Hematopoietic multipotent progenitor cell treated with erythropoietin and hydrocortisone succinate and interleukin-3 and kit ligand, for 8 days (in vitro differentiated cells): ENCODE measurements at regions not wholly inside any gene's neighbourhood (a gene's known extent, or its start where the extent isn't known, plus 50 kb on each side); places are given as distances from the start of the nearest gene placed in this dataset.
"Not testable (repeated sequence)": the region's sequence is repeated elsewhere in the genome, so short reads cannot be mapped to it uniquely, and the experiment has no call there.

Experiments
- DNase-seq: peaks from one replicate; pipeline ENCODE4 v3.0.0-alpha.2; 2015

DNA sequence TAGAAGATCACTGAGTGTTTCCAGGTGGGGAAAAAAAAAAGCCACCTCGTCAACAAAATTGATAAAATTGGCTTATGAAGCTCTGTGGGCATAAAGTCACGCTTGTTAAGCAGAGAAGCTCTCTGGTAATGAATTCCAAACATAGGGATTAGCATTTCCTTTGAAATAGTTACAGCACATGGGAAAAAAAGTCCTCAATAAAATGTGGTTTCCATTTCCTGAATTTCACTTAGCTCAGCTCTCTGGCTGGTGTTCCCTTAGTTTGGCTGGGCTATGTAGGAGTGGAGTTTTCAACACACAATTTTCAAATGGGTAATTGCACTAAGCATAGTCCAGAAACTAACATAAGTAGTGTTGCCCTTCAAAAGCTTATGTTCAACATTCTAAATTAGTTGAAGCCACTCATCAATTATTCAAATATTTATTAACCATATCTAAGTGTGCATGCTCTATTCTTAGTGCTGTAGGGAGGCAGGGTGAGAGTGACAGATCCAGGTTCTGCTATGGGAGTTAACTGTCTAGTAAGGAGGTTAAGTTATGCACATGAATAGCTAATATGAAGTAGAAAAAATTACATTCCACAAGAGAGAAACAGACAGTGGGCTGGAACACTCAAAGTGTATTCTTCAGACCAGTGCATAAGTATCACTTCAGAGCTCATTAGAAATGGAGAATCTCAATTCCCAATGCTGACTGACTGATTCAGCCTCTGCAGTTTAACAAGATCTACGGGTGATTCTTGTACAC, 445.7 kb downstream of the SMARCA1 start:
- no peak for DNase-seq

DNA sequence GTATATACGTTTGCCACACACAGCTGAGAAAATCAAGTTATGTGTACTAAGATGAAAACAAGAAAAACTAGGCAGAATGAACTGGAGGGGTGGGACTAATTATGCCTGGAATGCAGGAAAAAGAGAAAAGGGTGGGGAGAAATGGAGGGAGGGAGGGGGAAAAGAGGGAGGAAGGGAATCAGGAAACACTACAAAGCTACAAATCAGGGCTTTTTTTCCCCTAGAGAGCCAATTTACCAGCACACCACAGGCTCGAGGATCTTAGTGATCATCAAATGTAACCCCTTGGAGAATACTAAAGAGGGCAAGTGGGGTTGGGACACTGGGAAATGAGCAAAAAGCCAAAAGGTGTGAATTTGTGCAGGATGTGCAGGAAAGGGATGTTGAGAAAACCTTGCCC, 451.9 kb downstream of the SMARCA1 start:
- DNase-seq: no peak

DNA sequence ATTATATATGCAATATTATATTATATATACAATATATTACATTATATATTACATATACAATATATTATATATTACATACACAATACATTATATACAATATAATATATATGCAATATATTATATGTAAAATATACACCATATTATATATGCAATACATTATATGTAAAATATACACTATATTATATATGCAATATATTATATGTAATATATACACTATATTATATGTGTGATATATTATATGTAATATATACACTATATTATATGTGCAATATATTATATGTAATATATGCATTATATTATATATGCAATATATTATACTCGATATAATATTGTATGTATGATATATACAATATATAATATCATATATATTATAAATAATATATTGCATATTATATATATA, 457.4 kb downstream of the SMARCA1 start:
- DNase-seq: no peak

DNA sequence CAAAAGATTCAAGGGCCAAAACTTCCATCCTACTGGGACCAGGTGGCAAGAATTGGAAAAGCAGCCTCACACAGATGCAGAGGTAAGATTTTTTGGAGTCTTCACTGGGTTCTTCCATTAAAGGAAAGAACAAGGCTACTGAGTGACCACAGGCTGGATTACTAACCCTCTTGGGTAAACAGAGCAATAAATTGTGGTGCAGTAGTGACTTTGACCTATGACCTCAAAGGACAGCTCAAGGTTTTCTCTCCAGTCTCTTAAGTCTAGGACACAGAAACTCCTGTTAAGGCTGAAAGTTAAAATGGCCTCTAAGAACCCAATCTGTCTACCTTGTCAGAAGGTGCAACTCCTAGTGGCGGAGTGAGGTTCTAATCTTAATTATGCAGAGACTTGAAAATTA, 464.9 kb downstream of the SMARCA1 start:
- DNase-seq: no peak

DNA sequence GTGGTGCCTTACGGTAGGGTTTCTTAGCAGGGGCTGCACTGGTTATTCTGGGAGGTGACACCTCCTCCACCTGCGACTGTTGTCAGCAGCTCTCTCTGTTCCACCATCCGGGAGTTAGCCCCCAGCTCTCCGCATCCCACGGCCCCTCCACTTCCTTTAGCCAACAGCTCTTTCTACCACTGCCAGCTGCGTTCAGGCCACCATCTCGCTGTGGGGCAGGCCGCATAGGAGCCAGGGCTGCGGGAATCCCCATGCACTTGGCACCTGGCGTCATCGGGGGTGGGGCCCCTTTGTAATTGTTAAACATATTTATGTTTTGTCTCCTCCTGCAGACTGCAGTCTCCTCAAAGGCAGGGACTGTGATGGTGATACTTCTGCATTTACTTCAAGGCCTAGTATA, 480.2 kb downstream of the SMARCA1 start:
- DNase-seq: no peak

DNA sequence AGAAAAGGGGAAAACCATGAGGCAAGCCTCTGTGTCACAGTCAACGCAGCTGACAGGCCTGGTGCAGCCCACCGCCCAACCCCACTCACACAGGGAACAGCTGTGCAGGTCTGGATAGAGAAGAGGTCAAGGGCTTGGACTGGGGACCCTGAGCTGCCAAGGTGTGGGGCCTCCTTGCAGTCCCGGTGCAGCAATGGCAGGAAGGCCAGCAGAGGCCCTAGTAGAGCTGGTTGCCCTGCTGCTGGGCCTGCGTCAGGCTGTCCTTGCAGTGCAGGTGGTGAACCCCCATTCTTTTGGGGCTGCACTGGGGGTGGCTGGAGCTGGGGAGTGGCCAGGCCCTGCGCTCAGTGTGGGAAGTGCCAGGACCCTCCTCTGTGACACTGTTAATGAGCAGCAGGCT, 482.0 kb downstream of the SMARCA1 start:
- no peak for DNase-seq

DNA sequence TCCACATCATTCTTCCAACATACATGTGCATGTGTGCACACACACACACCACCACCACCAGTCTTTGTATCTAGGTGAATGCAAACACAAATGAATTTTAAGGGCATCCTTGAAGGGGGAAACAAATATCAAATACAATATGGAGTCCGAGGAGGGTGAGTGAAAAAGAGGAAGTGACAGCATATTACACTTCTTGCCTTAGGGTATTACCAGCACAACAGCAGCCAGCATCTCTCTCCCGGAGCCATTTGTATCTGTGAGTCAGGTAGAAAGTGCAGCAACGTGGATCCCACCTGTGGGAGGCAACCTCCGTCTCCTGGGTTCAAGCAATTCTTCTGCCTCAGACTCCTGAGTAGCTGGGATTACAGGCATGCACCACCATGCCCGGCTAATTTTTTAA, 483.2 kb downstream of the SMARCA1 start:
- DNase-seq: no peak

DNA sequence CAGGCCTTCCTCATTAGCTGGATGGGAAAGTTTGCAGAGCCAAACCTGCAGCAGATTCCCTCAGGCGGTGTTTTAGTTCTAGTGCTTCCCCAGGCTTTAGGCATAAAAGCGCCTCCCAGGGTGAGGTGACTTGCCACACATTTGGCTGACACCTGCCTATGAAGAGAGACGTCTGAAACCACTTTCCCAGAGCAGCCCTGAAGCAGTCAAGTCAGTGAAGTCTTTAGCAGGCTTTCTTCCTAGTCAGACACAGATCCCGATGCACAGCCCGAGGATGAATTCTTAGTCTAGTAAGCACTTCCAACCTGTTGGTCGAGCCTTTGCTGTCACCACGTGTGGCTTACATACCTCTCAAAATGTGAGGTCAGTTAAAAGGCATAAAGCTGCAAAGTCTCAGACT, 484.1 kb downstream of the SMARCA1 start:
- DNase-seq: no peak

DNA sequence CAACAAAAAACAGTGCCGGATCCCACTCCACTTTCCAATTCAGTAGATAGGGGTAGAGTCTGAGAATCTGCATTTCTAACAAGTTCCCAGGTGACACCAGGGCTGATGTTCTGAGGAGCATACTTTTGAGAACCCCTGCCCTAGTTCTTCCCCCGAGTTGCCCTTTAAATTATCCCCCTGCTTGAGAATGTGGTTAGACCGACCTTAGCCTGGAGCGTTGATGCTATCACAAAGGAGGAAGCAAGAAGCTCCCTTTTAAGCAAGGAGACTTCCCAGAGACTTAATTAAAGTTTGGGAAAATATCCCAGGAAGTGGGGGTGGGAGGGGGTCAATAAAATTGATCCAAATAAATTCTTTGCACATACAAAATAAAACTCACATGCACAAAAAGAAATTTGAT, 485.9 kb downstream of the SMARCA1 start:
- no peak for DNase-seq

DNA sequence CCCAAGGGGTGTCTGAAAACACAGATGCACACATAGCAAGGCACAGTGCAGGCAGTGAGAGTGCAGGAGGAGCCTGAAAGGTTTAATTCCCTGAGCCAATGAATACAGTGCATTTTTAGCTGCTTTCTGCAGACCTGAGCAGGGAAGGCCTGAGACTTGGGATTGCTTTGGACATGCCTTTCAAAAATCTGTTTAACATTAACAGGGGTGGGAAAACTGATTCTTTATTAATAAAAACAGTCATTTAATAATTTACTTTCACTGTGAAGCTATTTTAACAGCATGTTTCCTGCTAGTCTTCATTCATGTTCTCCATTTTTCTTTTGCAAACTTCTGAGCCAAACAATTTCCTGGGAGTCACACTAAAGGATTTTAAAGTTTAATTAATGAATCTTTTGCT, 488.1 kb downstream of the SMARCA1 start:
- no peak for DNase-seq

DNA sequence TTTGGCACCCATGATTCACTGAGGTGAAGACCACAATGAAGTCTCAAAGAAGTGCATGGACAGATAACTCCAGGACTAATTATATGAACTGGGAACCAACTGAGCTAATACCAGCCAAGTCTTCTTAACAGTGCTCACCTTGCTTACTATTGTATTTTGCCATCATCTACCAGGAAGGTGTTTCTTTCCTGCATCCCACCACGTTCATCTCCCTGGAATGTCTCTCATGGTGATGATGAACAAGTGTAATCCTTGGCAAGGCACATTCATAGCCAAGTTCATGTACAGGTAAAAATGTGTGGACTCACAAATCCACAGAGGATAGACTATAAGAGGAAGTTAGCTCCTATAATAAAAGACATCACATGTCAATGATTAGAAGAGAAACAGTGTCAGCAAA, 489.1 kb downstream of the SMARCA1 start:
- DNase-seq: no peak

DNA sequence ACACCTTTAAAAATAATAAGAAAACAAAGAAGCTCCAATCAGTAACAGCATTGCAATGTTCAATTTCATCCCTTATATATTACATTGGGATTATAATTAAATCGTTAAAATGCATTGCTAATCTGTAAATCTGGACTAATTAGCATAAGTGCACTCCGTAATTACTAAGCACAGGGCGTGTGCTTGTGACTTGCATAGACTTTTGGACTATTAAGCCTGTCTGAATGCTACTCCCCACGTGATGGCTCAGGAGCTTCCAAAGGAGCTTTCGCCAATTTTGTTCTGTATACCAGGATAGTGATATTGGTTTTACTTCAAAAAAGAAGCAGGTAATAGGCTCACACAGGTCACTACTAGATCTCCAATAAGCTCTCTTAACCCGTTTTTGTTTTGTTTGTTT, 497.1 kb downstream of the SMARCA1 start:
- no peak for DNase-seq

DNA sequence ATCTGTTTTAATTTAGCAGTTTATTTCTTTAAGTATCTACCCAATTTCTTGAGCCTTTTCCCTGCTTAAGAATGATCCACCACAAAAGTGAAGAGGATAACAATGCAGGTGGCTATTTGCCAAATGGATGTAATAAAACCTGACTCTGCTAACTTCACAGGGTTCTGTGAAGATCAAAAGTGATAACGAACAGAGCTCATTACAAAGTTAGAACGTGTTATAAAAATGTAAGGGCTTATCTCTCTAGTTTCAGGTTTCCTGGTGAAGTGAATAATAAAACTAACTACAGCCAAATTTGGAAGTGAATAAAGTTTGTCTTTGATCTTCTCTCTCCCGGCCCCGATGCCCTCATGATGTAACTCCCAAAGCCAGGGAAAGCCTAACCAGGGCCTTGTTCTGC, 497.9 kb downstream of the SMARCA1 start:
- no peak for DNase-seq

DNA sequence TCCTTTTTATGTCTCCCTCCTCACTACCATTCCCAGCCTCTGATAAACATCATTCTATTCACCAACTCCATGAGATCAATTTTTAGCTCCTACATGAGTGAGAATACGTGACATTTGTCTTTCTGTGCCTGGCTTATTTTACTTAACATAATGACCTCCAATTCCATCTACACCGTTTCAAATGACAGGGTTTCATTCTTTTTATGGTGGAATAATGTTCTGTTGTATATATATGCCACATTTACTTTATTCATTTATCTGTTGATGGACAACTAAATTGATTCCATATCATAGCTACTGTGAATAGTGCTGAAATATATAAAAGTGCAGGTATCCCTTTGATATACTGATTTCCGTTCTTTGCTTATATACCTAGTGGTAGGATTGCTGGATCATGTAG, 503.9 kb downstream of the SMARCA1 start:
- no peak for DNase-seq

DNA sequence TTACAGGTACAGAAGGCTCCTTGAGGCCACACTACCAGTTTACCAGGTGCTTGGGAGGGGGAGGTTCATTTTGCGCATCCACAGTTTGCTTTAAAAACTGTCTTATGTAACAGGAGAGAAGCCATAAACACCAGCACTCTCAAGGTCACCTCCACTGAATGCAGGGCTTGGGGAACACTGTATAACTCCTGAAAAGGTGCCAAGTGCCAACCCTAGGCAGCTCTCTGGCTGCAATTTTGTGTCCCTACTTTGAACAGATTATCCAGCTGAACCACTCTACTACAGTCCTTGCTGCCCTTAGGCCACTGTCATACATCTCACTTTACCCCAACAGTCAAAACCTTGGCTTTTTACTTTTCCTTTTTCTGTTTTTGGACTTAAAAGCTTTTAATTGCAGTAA, 507.9 kb downstream of the SMARCA1 start:
- no peak for DNase-seq

DNA sequence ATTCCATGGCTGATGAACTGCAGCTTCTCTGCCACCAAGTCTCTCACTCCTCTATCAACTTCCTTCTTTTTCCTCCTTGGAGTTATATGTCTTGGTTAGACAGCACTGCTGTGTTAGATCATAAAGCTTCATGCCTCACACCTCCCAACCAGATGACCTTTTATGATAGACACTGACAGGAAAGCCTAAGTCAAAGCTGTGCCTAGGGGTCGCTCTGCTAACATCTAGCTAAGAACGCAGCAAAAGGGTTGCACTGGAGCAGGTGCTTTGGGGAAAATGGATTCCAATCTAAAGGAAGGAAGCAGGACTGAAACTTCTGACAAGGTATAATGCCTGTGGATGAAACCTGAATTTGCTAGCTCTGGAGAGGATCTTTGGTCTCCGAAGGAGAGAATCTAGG, 509.7 kb downstream of the SMARCA1 start:
- no peak for DNase-seq

DNA sequence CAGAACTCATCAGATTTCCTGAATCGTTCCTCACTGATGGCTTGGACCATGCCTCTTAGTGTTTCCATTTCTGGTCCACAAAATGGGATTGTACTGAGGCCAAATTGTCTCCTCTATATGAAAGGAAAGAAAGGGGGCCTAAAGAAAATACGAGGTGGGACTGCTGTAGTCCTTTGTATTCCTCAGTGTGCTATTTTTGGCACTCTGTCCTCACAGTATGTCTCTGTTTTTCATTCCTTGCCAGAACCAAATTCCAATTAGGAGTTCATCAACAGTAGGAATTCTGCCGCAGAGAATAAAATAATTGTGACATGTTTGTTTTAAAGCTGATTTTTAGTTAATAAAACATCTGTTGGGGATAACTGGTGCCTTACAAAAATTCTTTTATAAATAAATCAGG, 515.7 kb downstream of the SMARCA1 start:
- DNase-seq: no peak

DNA sequence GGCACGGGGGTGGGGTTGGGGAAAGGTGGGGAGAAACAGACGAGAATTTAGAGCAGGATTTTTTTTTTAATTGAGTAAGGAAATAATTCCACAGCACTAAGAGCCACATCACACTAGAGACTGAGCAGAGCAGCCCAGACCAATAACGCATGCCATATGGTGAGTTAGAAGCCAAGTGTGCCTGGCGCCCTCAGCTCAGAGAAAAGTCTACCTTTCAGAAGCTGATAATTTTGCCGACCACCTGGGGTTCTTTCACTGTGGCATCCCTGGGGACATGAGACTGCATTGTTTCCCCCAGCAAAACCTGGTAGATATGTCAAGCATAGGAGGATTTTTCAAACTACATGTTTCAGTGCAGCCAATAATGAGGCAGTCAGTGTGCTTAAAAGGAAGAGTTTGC, 516.8 kb downstream of the SMARCA1 start:
- no peak for DNase-seq

DNA sequence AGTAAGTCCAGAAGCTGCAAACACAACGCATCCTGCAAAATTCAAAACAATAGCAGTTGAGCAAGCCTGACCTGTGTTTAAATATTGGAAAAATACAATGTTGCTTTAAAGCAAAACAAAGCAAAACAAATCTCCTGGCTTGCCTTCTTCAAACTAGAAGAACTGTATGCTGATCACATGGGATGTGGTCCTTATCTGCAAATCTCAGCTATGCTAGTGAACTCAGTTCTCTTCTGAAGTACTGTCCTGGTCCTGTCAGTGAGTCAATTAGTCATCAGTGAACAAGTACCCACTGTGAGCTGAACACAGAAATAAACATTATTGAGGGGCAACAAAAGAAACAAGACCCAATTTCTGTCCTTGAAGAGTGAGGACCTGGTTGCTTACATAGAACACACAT, 522.5 kb downstream of the SMARCA1 start:
- DNase-seq: no peak

DNA sequence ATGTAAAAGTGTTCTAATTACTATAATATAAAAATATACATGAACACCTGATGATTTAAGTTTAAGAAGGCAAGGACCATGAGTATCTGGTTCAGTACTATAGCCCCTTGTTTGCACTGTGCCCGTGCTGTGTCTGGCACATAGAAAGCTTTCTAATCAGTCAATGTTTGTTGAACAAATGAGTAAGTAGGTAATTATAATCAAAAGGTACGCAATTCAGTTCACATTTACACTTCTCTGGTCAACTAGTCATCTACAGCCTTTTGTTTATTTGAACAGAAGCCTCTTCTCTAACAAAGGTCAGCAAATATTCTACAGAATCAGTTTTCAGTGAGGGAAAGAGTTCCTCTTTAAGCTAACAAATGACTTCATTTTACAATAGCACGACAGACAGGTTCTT, 523.3 kb downstream of the SMARCA1 start:
- DNase-seq: no peak

DNA sequence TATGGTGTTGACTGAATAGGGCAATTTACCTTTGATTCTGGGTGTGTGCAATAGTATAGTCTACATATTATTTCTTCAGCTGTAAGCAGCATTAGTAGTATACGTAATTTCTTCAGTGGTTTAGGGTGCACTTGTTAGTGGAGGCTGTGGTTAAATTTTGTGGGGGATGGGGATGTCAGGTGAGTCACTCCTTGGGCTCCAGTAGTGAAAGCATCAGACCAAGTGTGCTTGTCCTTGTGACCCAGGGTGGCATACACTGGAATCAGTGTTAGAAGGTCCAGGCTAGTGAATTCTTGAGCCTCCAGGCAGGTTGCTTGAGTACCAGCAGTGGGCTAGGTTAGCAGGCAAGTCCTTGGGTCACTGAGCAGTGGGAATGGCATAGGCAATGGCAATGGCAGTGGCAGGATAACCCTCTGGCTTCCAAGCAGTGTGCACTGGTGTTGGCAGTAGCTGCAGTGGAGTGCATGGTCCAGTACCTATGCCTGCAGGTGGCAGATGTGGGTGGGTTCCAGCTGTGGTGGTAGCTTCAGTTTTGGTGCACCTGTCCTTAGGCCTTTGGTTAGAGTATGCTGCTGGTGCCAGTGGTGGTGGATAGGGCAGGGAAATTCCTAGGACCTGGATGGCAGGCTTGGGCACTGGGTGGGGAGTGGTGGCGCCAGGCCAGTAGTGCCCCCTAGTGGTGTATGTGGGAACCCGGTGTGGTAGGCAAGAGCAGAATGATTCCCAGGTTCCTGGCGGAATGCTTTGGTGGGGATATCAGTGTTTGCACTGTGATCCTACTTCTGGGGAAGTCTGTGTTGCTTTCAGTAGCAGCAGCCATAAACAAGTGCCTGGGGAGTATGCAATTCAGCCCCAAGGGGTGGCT, 531.0 kb downstream of the SMARCA1 start:
- no peak for DNase-seq

DNA sequence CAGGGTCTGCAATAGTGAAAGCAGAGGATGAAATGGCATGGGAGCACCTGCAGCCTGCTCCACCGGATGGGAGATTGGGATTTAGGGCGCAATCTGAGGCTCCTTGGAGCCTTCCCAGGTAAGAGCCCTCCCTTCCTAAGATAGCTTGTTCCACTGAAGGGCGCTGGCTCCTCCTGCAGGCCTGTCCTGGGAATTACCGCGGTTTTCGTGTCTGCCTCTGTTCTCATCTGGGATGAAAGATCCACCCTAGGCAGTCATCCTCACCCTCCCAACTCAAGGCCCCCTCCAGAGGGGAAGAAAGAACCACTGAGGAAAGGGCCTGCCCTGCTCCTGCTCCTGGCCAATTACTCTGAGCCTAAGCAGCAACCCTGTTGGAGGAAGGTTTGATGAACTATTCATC, 547.5 kb downstream of the SMARCA1 start:
- DNase-seq: peak; percentile 5

DNA sequence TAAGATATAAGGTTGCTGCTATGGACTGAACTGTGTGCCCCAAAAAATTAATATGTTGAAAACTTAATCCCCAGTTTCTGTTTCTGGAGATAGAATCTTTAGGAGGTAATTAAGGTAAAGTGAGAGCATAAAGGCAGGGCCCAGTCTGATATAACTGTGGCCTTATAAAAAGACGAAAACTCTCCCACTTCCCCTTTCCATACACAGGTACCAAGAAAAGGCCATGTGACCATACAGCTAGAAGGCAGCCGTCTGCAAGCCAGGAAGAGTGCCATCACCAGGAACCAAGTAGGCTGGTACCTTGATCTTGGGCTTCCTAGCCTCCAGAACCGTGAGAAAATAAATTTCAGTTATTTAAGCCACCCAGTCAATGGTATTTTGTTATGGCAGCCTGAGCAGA, 550.3 kb downstream of the SMARCA1 start:
- no peak for DNase-seq

DNA sequence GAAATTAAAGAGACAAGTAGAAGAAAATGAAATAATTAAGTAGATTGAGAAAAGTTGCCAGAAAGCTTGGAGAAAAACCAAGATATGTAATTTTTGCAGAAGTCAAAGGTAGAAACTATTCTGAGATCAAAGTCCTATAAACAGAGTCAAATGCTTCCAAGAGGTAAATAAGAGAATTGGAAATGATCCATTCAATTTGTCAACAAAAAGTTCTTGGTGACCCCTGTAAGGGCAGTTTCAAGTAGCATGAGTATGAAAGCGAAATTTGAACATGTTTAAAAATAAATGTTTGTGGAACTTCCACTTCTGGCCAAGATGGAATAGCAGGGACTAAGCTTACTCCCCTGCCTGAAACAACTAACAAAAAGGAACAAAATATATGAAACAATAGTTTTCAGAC, 562.0 kb downstream of the SMARCA1 start:
- DNase-seq: no peak

DNA sequence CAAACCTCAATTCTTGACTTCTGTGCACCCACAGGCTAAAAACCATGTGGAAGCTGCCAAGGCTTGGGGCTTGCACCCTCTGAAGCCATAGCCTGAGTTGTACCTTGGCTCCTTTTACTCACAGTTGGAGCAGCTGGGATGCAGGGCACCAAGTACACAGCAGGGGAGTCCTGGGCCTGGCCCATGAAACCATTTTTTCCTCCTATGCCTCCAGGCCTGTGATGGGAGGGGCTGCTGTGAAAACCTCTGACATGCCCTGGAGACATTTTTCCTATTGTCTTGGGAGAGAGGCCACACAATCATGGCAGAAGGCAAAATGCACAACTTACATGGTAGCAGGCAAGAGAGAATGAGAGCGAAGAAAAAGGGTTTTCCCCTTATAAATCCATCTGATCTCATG, 568.6 kb downstream of the SMARCA1 start:
- not testable (repeated sequence) for DNase-seq
